HepG2 (cell line): ENCODE measurements at regions not wholly inside any gene's neighbourhood (a gene's known extent, or its start where the extent isn't known, plus 50 kb on each side); places are given as distances from the start of the nearest gene placed in this dataset.

Experiments
- ATF2 ChIP-seq: sonication (generic); formaldehyde crosslinking; IDR thresholded peaks from 2 replicates; pipeline ENCODE4 v1.4.0; 2020; ENCODE audit warnings: missing genetic modification reagents
- DR1 ChIP-seq: sonication (generic); formaldehyde crosslinking; IDR thresholded peaks from 2 replicates; pipeline ENCODE4 v1.8.0; 2021; ENCODE audit warnings: mild to moderate bottlenecking, missing genetic modification reagents, inconsistent platforms
- EZH2 ChIP-seq: conservative IDR thresholded peaks from 2 replicates; pipeline ENCODE4 v1.6.1; 2012; ENCODE audit warnings: mild to moderate bottlenecking, low read depth, low read length, moderate library complexity
- FOXA1 ChIP-seq, 2 experiments: fragments of 450-650 bp in 1 of 2; sonication (generic) in 1 of 2; formaldehyde crosslinking in 1 of 2; IDR thresholded peaks; 2 replicates each; pipeline versions ENCODE4 v1.4.0 to v1.6.1; 2016 to 2020; ENCODE audit warnings: missing genetic modification reagents in 1 of 2
- NFE2 ChIP-seq: sonication (generic); formaldehyde crosslinking; IDR thresholded peaks from 2 replicates; pipeline ENCODE4 v1.4.0; 2020; ENCODE audit warnings: missing genetic modification reagents
- NFE2L1 ChIP-seq: sonication (generic); formaldehyde crosslinking; IDR thresholded peaks from 2 replicates; pipeline ENCODE4 v1.4.0; 2020; ENCODE audit warnings: missing genetic modification reagents, mild to moderate bottlenecking, borderline replicate concordance
- POLR2AphosphoS5 ChIP-seq: IDR thresholded peaks from 2 replicates; pipeline ENCODE4 v1.6.1; 2012; ENCODE audit warnings: low read depth, low read length
- REST ChIP-seq, 2 experiments: IDR thresholded peaks; 2 replicates each; pipeline ENCODE4 v1.6.1; 2011 to 2012; ENCODE audit warnings: low read length in 2 of 2, borderline replicate concordance in 1 of 2, low read depth in 1 of 2, mild to moderate bottlenecking in 1 of 2, moderate library complexity in 1 of 2
- TERF1 ChIP-seq: sonication (generic); formaldehyde crosslinking; IDR thresholded peaks from 2 replicates; pipeline ENCODE4 v1.8.0; 2022; ENCODE audit warnings: mild to moderate bottlenecking, missing genetic modification reagents, moderate library complexity
- THAP7 ChIP-seq: sonication (generic); formaldehyde crosslinking; IDR thresholded peaks from 2 replicates; pipeline ENCODE4 v1.8.1; 2023; ENCODE audit warnings: mild to moderate bottlenecking, missing genetic modification reagents
- ZNF281 ChIP-seq: sonication (generic); formaldehyde crosslinking; IDR thresholded peaks from 2 replicates; pipeline ENCODE4 v1.4.0; 2020; ENCODE audit warnings: missing genetic modification reagents, borderline replicate concordance
- ZNF530 ChIP-seq: sonication (generic); formaldehyde crosslinking; IDR thresholded peaks from 2 replicates; pipeline ENCODE4 v1.5.0; 2020; ENCODE audit warnings: low read depth, mild to moderate bottlenecking, missing genetic modification reagents
- TF ChIP-seq, protein P1 (sequence below): sonication (generic); formaldehyde crosslinking; IDR thresholded peaks from 2 replicates; pipeline ENCODE4 v1.5.0; 2020; ENCODE audit warnings: mild to moderate bottlenecking, missing genetic modification reagents, moderate library complexity

- TF ChIP-seq POLR2AphosphoS5 (no peak), ZNF281 (CRISPR knock-in tag) (no peak), NFE2 (CRISPR knock-in tag) (no peak), TERF1 (CRISPR knock-in tag) (no peak), FOXA1 (IDR thresholded peaks at IDR 0.05) (no peak), FOXA1 (CRISPR knock-in tag; IDR thresholded peaks at IDR 0.05) (no peak), REST (IDR thresholded peaks at IDR 0.05; ENCODE audit: borderline replicate concordance in 1 of 2, low read depth in 1 of 2, low read length in 2 of 2) (no peak), ZNF530 (no peak), NFE2L1 (CRISPR knock-in tag) (no peak), THAP7 (no peak), EZH2 (no peak), DR1 (CRISPR knock-in tag) (no peak), ATF2 (CRISPR knock-in tag) (no peak)
- TF ChIP-seq, protein P1, sequence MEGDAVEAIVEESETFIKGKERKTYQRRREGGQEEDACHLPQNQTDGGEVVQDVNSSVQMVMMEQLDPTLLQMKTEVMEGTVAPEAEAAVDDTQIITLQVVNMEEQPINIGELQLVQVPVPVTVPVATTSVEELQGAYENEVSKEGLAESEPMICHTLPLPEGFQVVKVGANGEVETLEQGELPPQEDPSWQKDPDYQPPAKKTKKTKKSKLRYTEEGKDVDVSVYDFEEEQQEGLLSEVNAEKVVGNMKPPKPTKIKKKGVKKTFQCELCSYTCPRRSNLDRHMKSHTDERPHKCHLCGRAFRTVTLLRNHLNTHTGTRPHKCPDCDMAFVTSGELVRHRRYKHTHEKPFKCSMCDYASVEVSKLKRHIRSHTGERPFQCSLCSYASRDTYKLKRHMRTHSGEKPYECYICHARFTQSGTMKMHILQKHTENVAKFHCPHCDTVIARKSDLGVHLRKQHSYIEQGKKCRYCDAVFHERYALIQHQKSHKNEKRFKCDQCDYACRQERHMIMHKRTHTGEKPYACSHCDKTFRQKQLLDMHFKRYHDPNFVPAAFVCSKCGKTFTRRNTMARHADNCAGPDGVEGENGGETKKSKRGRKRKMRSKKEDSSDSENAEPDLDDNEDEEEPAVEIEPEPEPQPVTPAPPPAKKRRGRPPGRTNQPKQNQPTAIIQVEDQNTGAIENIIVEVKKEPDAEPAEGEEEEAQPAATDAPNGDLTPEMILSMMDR, result no peak
Measured at GRCh38 chrX:39828971-39829370, 268.8 kb downstream of the BCOR start.
